ENCODE measurements at regions not wholly inside any gene's neighbourhood (a gene's known extent, or its start where the extent isn't known, plus 50 kb on each side); places are given as distances from the start of the nearest gene placed in this dataset.

DNA sequence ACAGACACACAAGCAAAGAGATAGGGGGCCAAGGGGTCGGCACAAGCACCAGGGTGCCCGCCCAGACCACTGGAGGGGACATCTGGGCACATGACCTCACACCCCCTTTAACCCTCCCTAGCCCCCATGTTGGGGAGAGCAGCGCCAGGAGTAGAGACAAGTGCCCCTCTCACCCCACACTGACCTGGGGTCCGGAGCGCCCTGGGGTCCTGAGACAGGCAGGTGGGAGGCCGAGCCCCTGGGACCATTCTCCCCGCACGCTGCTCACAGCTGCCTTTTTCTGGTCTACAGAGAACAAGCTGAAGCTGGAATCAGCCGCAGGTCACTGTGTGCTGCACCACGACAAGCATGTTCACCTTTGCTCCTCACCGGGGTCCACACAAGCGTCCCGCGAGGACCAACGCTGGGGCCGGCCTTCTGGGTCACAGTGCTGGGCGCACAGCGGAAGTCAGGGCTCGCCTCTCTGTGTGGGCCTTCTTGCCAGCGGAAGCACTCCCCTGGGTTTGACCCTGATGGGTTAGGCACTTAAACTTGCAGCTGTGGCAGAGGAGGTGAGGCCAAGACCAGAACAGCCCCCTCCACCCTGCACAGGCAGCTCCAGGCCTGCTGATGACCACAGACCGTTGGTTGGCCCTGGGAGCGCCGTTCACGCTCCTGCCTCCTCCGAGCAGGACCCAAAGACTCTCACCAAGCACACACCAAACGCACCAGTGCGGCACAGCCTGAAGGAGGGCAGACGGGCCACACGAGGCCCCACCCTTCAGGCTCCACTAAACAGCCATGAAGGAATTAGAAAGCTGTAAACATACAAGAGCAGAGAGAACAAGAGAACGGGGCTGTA, 275.3 kb downstream of the EIPR1 start:
- Histone ChIP-seq H3K4me1 (ENCODE audit: control insufficient read depth in 5 of 5, insufficient read depth in 5 of 5, low read length in 5 of 5) (no peaks in the 10 kb centered on the region), H3K9me3 (ENCODE audit: control insufficient read depth in 5 of 5, low read length in 5 of 5) (no peaks in the 10 kb centered on the region), H3K9ac (ENCODE audit: low read length in 5 of 5) (no peak overlapping the region), H3K27me3 (ENCODE audit: control insufficient read depth in 5 of 5, insufficient read depth in 4 of 5, low read length in 5 of 5) (peaks cover 9 to 29% (median 18%) of the 10 kb centered on the region in 5 donors), H3K36me3 (ENCODE audit: control insufficient read depth in 5 of 5, insufficient read depth in 5 of 5, low read length in 5 of 5) (no peaks in the 10 kb centered on the region), H3K4me3 (ENCODE audit: low read depth in 1 of 5, low read length in 5 of 5) (no peak overlapping the region), H3K27ac (ENCODE audit: low read depth, low read length) (no peak overlapping the region)

DNA sequence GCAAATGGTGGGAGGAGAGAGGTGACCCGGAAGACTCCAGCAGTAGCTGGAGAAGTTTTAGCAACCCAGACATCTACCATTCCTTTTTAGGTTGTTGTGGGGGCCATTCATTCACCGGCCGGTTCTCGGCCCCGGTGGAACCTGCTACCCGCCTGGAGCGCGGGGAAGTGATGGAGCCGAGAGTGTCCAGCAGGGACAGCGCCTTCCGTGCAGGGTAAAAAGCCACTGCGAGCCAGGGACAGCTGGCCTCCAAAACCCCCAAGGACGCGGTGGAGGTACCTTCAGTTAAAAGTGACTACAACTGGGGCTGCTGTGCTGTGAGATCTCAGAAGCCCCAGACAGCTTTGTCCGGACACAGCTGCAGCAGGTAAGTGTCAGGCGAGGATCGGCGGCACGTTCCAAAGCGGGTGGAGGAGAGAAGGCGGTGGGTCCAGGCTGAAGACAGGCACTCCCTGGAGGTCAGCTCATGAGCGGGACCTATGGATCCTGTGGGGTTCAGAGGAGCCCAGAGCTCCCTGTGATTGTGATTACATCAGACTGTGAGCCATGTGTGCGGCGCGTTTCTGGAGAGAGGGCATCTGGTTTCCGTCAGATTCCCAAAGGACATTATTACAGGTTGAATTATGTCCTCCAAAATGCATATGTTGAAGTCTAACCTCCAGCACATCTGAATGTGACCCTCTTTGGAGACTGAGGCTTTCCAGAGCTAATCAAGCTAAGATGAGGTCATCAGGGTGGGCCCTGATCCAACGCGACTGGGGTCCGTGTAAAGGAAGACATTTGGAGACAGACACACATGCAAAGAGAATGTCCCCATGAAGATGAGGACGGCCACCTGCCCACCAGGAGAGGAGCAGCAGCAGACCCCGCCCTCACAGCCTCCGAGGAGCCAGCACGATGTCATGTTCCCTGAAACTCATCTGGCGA, 276.3 kb downstream of the EIPR1 start:
- Histone ChIP-seq H3K27ac (ENCODE audit: low read depth, low read length) (no peak overlapping the region), H3K36me3 (ENCODE audit: control insufficient read depth in 5 of 5, insufficient read depth in 5 of 5, low read length in 5 of 5) (no peaks in the 10 kb centered on the region), H3K9me3 (ENCODE audit: control insufficient read depth in 5 of 5, low read length in 5 of 5) (no peaks in the 10 kb centered on the region)

DNA sequence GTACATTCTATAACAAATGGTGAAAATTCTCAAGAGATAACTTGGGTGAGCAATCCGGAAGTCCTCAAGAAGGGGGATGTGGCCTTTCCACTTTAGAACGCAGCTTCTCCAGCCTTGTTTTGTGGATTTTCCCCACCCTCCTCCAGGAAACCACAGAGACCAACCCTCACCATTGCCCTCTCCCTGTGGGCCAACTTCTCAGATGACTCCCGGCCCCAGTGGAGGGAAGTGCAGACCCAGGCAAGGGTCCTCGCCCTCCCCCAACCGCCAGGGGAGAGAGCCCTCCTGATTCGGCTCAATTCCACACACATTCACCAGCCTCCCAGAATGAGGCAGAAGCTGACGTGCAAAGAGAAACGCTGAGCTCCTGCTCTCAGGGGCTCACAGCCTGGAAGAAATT, 277.2 kb downstream of the EIPR1 start:
- no peaks in the 10 kb centered on the region for H3K36me3 ChIP-seq (ENCODE audit: control insufficient read depth in 5 of 5, insufficient read depth in 5 of 5, low read length in 5 of 5)
- H3K27ac ChIP-seq (ENCODE audit: low read depth, low read length), result no peak overlapping the region
- no peaks in the 10 kb centered on the region for H3K4me1 ChIP-seq (ENCODE audit: control insufficient read depth in 5 of 5, insufficient read depth in 5 of 5, low read length in 5 of 5)
- H3K27me3 ChIP-seq (ENCODE audit: control insufficient read depth in 5 of 5, insufficient read depth in 4 of 5, low read length in 5 of 5), result peaks cover 9 to 29% (median 15%) of the 10 kb centered on the region in 5 donors
- no peak overlapping the region for H3K4me3 ChIP-seq (ENCODE audit: low read depth in 1 of 5, low read length in 5 of 5)
- no peak overlapping the region for H3K9ac ChIP-seq (ENCODE audit: low read length in 5 of 5)
- H3K9me3 ChIP-seq (ENCODE audit: control insufficient read depth in 5 of 5, low read length in 5 of 5), result no peaks in the 10 kb centered on the region

More for the DNA sequence above, 276.3 kb downstream of the EIPR1 start:
- no peaks in the 10 kb centered on the region for H3K4me1 ChIP-seq (ENCODE audit: control insufficient read depth in 5 of 5, insufficient read depth in 5 of 5, low read length in 5 of 5)
- H3K4me3 ChIP-seq (ENCODE audit: low read depth in 1 of 5, low read length in 5 of 5), result no peak overlapping the region
- H3K9ac ChIP-seq (ENCODE audit: low read length in 5 of 5), result no peak overlapping the region
- H3K27me3 ChIP-seq (ENCODE audit: control insufficient read depth in 5 of 5, insufficient read depth in 4 of 5, low read length in 5 of 5), result peaks cover 9 to 29% (median 18%) of the 10 kb centered on the region in 5 donors

DNA sequence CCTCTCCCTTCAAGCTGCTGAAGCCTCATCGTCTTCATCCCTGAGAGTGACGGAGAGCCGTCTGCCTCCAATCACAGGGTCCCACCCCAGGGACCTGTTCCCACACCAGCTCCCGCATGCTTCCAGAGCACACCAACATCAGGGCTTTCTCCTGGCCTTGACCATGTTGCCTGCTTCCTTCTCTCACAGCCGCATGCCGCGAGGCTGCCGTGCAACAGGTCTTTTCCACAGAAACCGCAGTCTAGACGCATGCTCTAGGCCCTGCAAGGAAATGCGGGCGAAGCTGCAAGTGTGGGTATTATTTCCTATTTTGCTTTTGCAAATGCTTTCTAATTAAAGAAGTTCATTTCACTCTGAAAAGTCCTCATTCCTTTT, 277.8 kb downstream of the EIPR1 start:
- Histone ChIP-seq H3K4me1 (ENCODE audit: control insufficient read depth in 5 of 5, insufficient read depth in 5 of 5, low read length in 5 of 5) (no peaks in the 10 kb centered on the region), H3K4me3 (ENCODE audit: low read depth in 1 of 5, low read length in 5 of 5) (no peak overlapping the region), H3K36me3 (ENCODE audit: control insufficient read depth in 5 of 5, insufficient read depth in 5 of 5, low read length in 5 of 5) (no peaks in the 10 kb centered on the region), H3K27me3 (ENCODE audit: control insufficient read depth in 5 of 5, insufficient read depth in 4 of 5, low read length in 5 of 5) (peaks cover 9 to 33% (median 15%) of the 10 kb centered on the region in 5 donors), H3K27ac (ENCODE audit: low read depth, low read length) (no peak overlapping the region), H3K9me3 (ENCODE audit: control insufficient read depth in 5 of 5, low read length in 5 of 5) (no peaks in the 10 kb centered on the region), H3K9ac (ENCODE audit: low read length in 5 of 5) (no peak overlapping the region)

DNA sequence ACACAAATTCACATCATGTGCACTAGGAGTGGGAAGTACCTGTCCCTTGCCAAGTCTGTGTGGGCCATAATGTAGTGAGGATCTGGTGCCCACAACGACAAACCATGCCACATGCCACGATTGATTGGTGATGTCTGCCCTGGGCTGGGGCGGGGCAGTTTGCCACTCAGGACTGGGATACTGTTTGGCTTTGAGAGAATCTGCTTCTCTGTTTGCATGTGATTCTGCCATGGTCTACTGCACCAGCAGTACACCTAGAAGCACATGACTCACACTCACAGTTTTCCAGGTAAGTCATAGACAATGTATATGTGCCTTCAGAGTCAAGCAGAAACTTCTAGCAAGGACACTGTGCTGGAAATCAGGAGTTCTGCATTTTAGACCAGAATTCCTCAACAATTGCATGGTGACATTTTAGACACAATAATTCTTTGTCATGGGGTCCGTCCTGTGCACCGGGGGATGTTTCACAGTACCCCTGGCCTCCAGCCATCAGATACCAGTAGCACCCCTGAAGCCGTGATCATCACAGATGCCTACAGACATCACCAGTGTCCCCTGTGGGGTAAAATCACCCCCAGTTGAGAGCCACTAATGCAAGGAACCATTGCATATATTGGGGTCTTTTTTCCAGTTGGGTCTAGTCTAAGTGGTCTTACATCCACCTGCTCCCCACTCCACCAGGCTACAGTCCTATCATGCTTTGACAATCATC, 278.3 kb downstream of the EIPR1 start:
- Histone ChIP-seq H3K9ac (ENCODE audit: low read length in 5 of 5) (no peak overlapping the region), H3K27me3 (ENCODE audit: control insufficient read depth in 5 of 5, insufficient read depth in 4 of 5, low read length in 5 of 5) (peaks cover 9 to 33% (median 15%) of the 10 kb centered on the region in 5 donors), H3K4me1 (ENCODE audit: control insufficient read depth in 5 of 5, insufficient read depth in 5 of 5, low read length in 5 of 5) (no peaks in the 10 kb centered on the region), H3K9me3 (ENCODE audit: control insufficient read depth in 5 of 5, low read length in 5 of 5) (peaks cover 0 to under 1% (median 0%) of the 10 kb centered on the region in 5 donors), H3K36me3 (ENCODE audit: control insufficient read depth in 5 of 5, insufficient read depth in 5 of 5, low read length in 5 of 5) (no peaks in the 10 kb centered on the region), H3K27ac (ENCODE audit: low read depth, low read length) (no peak overlapping the region), H3K4me3 (ENCODE audit: low read depth in 1 of 5, low read length in 5 of 5) (no peak overlapping the region)

DNA sequence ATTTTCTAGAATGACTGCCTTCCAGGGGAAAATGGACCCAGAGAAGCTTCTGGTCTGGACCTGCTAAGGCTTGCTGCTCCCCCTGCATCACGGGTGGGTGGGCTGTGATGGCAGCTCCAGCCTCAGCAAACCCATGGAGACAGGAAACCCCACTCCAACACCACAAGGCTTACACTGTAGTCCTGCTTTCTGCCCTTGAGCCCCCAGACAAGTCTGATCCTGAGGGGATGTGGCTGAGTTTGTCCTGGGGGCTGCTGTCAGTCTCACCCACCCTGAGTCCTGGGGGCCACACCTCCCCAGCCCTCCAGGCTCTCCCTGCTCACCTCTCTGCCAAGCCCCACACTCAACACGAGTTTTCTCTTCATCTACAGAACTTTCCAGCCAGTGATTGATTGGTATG, 279.4 kb downstream of the EIPR1 start:
- Histone ChIP-seq H3K9me3 (ENCODE audit: control insufficient read depth in 5 of 5, low read length in 5 of 5) (peaks cover 0 to 4% (median 0%) of the 10 kb centered on the region in 5 donors), H3K4me1 (ENCODE audit: control insufficient read depth in 5 of 5, insufficient read depth in 5 of 5, low read length in 5 of 5) (no peaks in the 10 kb centered on the region), H3K9ac (ENCODE audit: low read length in 5 of 5) (no peak overlapping the region), H3K36me3 (ENCODE audit: control insufficient read depth in 5 of 5, insufficient read depth in 5 of 5, low read length in 5 of 5) (no peaks in the 10 kb centered on the region), H3K27me3 (ENCODE audit: control insufficient read depth in 5 of 5, insufficient read depth in 4 of 5, low read length in 5 of 5) (peaks cover 9 to 33% (median 15%) of the 10 kb centered on the region in 5 donors), H3K4me3 (ENCODE audit: low read depth in 1 of 5, low read length in 5 of 5) (no peak overlapping the region), H3K27ac (ENCODE audit: low read depth, low read length) (no peak overlapping the region)

DNA sequence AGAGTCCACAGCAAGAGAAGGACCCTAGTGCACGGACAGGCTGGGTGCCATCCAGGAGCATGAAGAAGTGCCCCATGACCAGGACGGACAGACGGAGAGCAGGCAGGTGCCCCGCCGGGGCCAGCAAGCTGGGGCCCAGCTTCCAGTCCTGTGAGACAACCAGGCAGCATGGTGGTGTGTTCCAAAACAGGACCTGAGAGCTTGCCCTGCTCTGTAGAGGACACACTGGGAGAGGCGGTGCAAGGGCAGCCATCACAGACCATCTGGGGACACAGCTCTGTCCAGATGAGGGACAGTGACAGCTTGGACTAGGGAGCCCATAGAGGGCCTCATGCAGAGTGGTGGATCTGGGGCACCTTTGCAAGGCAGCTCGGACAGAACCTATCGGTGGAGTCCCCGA, 279.8 kb downstream of the EIPR1 start:
- Histone ChIP-seq H3K4me1 (ENCODE audit: control insufficient read depth in 5 of 5, insufficient read depth in 5 of 5, low read length in 5 of 5) (no peaks in the 10 kb centered on the region), H3K4me3 (ENCODE audit: low read depth in 1 of 5, low read length in 5 of 5) (no peak overlapping the region), H3K27me3 (ENCODE audit: control insufficient read depth in 5 of 5, insufficient read depth in 4 of 5, low read length in 5 of 5) (peaks cover 9 to 33% (median 15%) of the 10 kb centered on the region in 5 donors), H3K27ac (ENCODE audit: low read depth, low read length) (no peak overlapping the region), H3K36me3 (ENCODE audit: control insufficient read depth in 5 of 5, insufficient read depth in 5 of 5, low read length in 5 of 5) (no peaks in the 10 kb centered on the region), H3K9me3 (ENCODE audit: control insufficient read depth in 5 of 5, low read length in 5 of 5) (peaks cover 0 to 4% (median 0%) of the 10 kb centered on the region in 5 donors), H3K9ac (ENCODE audit: low read length in 5 of 5) (no peak overlapping the region)

DNA sequence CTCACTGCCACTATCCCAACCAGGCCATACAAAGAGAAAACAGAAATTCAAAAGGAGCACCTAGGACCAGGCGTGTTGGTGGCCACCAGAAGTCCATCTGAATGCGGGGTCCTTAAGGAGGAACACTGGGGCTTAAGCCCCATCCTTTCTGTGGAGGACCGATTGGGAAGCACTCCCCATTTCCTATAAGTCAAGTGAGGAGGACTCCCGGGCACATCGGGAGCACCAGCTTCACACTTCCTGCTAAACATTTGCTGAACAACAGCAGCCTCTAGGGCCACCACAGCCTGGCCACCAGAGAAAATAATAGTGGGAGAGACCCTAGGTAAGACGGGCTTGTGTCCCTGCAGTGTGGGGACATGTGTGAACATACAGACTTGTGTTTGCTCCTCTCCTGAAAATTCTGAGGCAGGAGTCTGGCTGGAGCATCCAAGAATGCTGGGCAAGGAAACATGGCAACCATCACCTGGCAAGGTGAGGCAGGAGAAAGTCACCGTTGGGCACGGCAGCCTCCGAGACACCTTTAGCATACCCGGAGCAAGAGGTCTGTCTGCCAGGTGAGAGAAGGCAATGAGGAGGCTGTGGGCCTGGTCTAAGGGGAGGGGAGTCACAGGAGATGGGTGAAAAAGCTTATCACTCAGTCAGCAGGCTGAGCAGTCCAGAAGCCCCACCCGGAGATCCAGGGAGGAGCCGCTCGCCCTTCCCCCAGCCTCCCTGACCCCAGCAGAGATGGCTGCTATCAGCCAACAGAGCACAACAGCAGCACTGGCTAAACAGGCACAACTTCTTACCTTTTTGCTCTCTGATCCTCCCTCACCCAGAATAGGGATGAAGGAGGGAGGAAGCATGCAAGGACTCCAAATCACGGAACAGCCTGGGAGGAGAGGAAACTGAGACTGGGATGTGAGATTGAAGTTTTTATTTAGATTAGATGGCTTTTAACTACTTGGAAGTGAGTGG, 282.3 kb downstream of the EIPR1 start:
- H3K9ac ChIP-seq (ENCODE audit: low read length in 5 of 5), result no peak overlapping the region
- peaks cover 0 to 4% (median 0%) of the 10 kb centered on the region in 5 donors for H3K9me3 ChIP-seq (ENCODE audit: control insufficient read depth in 5 of 5, low read length in 5 of 5)
- peaks cover 0 to 17% (median 5%) of the 10 kb centered on the region in 5 donors for H3K27me3 ChIP-seq (ENCODE audit: control insufficient read depth in 5 of 5, insufficient read depth in 4 of 5, low read length in 5 of 5)
- no peaks in the 10 kb centered on the region for H3K4me1 ChIP-seq (ENCODE audit: control insufficient read depth in 5 of 5, insufficient read depth in 5 of 5, low read length in 5 of 5)
- H3K4me3 ChIP-seq (ENCODE audit: low read depth in 1 of 5, low read length in 5 of 5), result no peak overlapping the region
- H3K36me3 ChIP-seq (ENCODE audit: control insufficient read depth in 5 of 5, insufficient read depth in 5 of 5, low read length in 5 of 5), result no peaks in the 10 kb centered on the region
- H3K27ac ChIP-seq (ENCODE audit: low read depth, low read length), result no peak overlapping the region

DNA sequence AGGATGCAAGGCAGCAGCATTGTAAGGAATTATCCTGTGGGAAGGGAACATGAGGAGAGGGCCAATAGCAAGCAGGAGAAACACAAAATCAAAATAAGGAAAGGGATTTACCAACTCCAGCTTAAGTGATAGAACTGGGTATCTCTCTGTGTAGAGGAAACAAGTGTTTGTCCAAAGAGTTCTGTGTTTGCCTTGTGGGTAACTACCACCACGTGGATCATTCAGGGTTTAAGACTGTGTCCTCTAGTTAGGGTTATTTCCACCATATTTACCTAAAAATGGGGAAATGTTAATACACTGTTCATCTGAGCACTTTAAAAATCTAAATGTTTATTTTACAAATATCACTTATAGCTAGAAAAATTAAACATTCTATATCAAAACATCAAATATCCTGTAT, 283.3 kb downstream of the EIPR1 start:
- Histone ChIP-seq H3K27ac (ENCODE audit: low read depth, low read length) (no peak overlapping the region), H3K4me1 (ENCODE audit: control insufficient read depth in 5 of 5, insufficient read depth in 5 of 5, low read length in 5 of 5) (no peaks in the 10 kb centered on the region)

More for the DNA sequence above, 283.3 kb downstream of the EIPR1 start:
- Histone ChIP-seq H3K4me3 (ENCODE audit: low read depth in 1 of 5, low read length in 5 of 5) (no peak overlapping the region), H3K9me3 (ENCODE audit: control insufficient read depth in 5 of 5, low read length in 5 of 5) (peaks cover 0 to 9% (median under 1%) of the 10 kb centered on the region in 5 donors), H3K9ac (ENCODE audit: low read length in 5 of 5) (no peak overlapping the region), H3K27me3 (ENCODE audit: control insufficient read depth in 5 of 5, insufficient read depth in 4 of 5, low read length in 5 of 5) (peaks cover 0 to 14% (median 5%) of the 10 kb centered on the region in 5 donors), H3K36me3 (ENCODE audit: control insufficient read depth in 5 of 5, insufficient read depth in 5 of 5, low read length in 5 of 5) (no peaks in the 10 kb centered on the region)
